ENCODE measurements at regions not wholly inside any gene's neighbourhood (a gene's known extent, or its start where the extent isn't known, plus 50 kb on each side); places are given as distances from the start of the nearest gene placed in this dataset.

- Histone ChIP-seq H4K5ac (ENCODE audit: low read length) (no peak overlapping the region), H3K4ac (ENCODE audit: low read depth, low read length) (peak overlapping the region; percentile 78), H2BK5ac (ENCODE audit: low read length) (peak overlapping the region; percentile 26), H2AK5ac (ENCODE audit: low read length) (peak overlapping the region; percentile 91), H3K36me3 (ENCODE audit: control insufficient read depth, insufficient read depth, low read length) (no peaks in the 10 kb centered on the region), H3K9ac (ENCODE audit: low read length) (peak overlapping the region; percentile 6), H3K4me1 (ENCODE audit: control insufficient read depth, low read depth, low read length) (peaks cover 6% of the 10 kb centered on the region), H3K56ac (ENCODE audit: low read length) (peak overlapping the region; percentile 73), H3K23ac (ENCODE audit: low read length) (no peak overlapping the region), H3K27me3 (ENCODE audit: insufficient read depth, low read length, poor library complexity) (no peaks in the 10 kb centered on the region), H2BK15ac (replicated peaks; ENCODE audit: low read depth) (no peak overlapping the region), H3K4me3 (ENCODE audit: low read length) (no peak overlapping the region), H3K27ac (ENCODE audit: low read depth, low read length) (peak overlapping the region; percentile 39), H3K79me2 (ENCODE audit: control insufficient read depth, insufficient read depth, low read length) (no peaks in the 10 kb centered on the region), H3K79me1 (ENCODE audit: low read length) (no peaks in the 10 kb centered on the region), H3K4me2 (ENCODE audit: low read length) (no peak overlapping the region), H3K18ac (ENCODE audit: low read length) (peak overlapping the region; percentile 90), H2BK120ac (ENCODE audit: low read depth, low read length) (peak overlapping the region; percentile 92), H4K8ac (ENCODE audit: low read depth, low read length) (no peak overlapping the region)
- DNase-seq = peak; percentile 48
Observed at GRCh38 chr11:91730057-91730456, 494.6 kb upstream of the FAT3 start.

DNA sequence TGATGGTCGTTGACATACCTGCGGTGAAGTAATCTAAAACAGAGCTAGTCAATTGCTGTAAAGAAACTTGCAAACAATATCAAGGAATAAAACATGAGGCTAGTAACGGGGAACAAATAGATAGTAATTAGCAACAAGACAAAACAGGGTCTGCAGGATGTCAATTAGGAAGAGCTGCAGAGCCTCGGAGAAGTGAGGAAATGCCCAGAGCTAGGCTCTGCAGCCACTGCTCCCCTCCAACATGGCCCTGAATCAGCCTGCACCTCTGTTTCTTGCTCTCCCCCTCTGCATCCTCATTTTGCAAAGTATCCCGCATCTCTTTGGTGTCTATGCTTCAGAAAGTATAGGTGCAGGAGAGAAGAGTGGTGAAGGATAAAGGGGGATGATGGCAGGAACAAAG lies 507.4 kb upstream of the FAT3 start:
- H3K56ac ChIP-seq (ENCODE audit: low read length) = peak overlapping the region; percentile 20
- no peak overlapping the region for H3K27ac ChIP-seq (ENCODE audit: low read depth, low read length)
- H4K5ac ChIP-seq (ENCODE audit: low read length) = no peak overlapping the region
- no peak overlapping the region for H3K9ac ChIP-seq (ENCODE audit: low read length)
- no peaks in the 10 kb centered on the region for H3K79me1 ChIP-seq (ENCODE audit: low read length)
- H3K18ac ChIP-seq (ENCODE audit: low read length) = no peak overlapping the region
- no peak overlapping the region for H2AK5ac ChIP-seq (ENCODE audit: low read length)
- H3K79me2 ChIP-seq (ENCODE audit: control insufficient read depth, insufficient read depth, low read length) = no peaks in the 10 kb centered on the region
- DNase-seq = peak; percentile 19
- H3K4me3 ChIP-seq (ENCODE audit: low read length) = no peak overlapping the region
- H2BK5ac ChIP-seq (ENCODE audit: low read length) = no peak overlapping the region
- no CpG with 5 or more reads among the region's 5 CpGs for WGBS (ENCODE audit: extremely low coverage, insufficient coverage, low lambda C conversion rate)
- H2BK15ac ChIP-seq (replicated peaks; ENCODE audit: low read depth) = no peak overlapping the region
- H3K27me3 ChIP-seq (ENCODE audit: insufficient read depth, low read length, poor library complexity) = no peaks in the 10 kb centered on the region
- no peak overlapping the region for H2BK120ac ChIP-seq (ENCODE audit: low read depth, low read length)
- H3K4me1 ChIP-seq (ENCODE audit: control insufficient read depth, low read depth, low read length) = no peaks in the 10 kb centered on the region
- no peak overlapping the region for H4K8ac ChIP-seq (ENCODE audit: low read depth, low read length)
- no peak overlapping the region for H3K4me2 ChIP-seq (ENCODE audit: low read length)
- no peaks in the 10 kb centered on the region for H3K36me3 ChIP-seq (ENCODE audit: control insufficient read depth, insufficient read depth, low read length)
- H3K23ac ChIP-seq (ENCODE audit: low read length) = no peak overlapping the region
- H3K4ac ChIP-seq (ENCODE audit: low read depth, low read length) = no peak overlapping the region

GRCh38 chr11:91707652-91708482 lies 516.8 kb upstream of the FAT3 start:
- no peaks in the 10 kb centered on the region for H3K79me2 ChIP-seq (ENCODE audit: control insufficient read depth, insufficient read depth, low read length)
- H3K4me1 ChIP-seq (ENCODE audit: control insufficient read depth, low read depth, low read length) = no peaks in the 10 kb centered on the region
- peak; percentile 5 for DNase-seq
- no peak overlapping the region for H3K23ac ChIP-seq (ENCODE audit: low read length)
- H3K4me2 ChIP-seq (ENCODE audit: low read length) = no peak overlapping the region
- no peak overlapping the region for H3K4me3 ChIP-seq (ENCODE audit: low read length)
- no peak overlapping the region for H2BK15ac ChIP-seq (replicated peaks; ENCODE audit: low read depth)
- no peaks in the 10 kb centered on the region for H3K27me3 ChIP-seq (ENCODE audit: insufficient read depth, low read length, poor library complexity)
- H3K56ac ChIP-seq (ENCODE audit: low read length) = no peak overlapping the region
- H3K36me3 ChIP-seq (ENCODE audit: control insufficient read depth, insufficient read depth, low read length) = no peaks in the 10 kb centered on the region
- no peak overlapping the region for H3K27ac ChIP-seq (ENCODE audit: low read depth, low read length)
- H3K18ac ChIP-seq (ENCODE audit: low read length) = no peak overlapping the region
- no CpG with 5 or more reads among the region's 2 CpGs for WGBS (ENCODE audit: extremely low coverage, insufficient coverage, low lambda C conversion rate)
- H4K5ac ChIP-seq (ENCODE audit: low read length) = no peak overlapping the region
- no peak overlapping the region for H2BK120ac ChIP-seq (ENCODE audit: low read depth, low read length)
- H2AK5ac ChIP-seq (ENCODE audit: low read length) = no peak overlapping the region
- H3K9ac ChIP-seq (ENCODE audit: low read length) = no peak overlapping the region
- H4K8ac ChIP-seq (ENCODE audit: low read depth, low read length) = no peak overlapping the region
- no peak overlapping the region for H3K4ac ChIP-seq (ENCODE audit: low read depth, low read length)
- H2BK5ac ChIP-seq (ENCODE audit: low read length) = no peak overlapping the region
- no peaks in the 10 kb centered on the region for H3K79me1 ChIP-seq (ENCODE audit: low read length)

- Histone ChIP-seq H3K27me3 (ENCODE audit: insufficient read depth, low read length, poor library complexity) (no peaks in the 10 kb centered on the region), H3K4me1 (ENCODE audit: control insufficient read depth, low read depth, low read length) (peaks cover 4% of the 10 kb centered on the region), H2BK15ac (replicated peaks; ENCODE audit: low read depth) (no peak overlapping the region), H3K56ac (ENCODE audit: low read length) (no peak overlapping the region), H2BK120ac (ENCODE audit: low read depth, low read length) (no peak overlapping the region), H3K27ac (ENCODE audit: low read depth, low read length) (no peak overlapping the region), H3K9ac (ENCODE audit: low read length) (no peak overlapping the region), H3K23ac (ENCODE audit: low read length) (no peak overlapping the region), H2BK5ac (ENCODE audit: low read length) (no peak overlapping the region), H3K36me3 (ENCODE audit: control insufficient read depth, insufficient read depth, low read length) (no peaks in the 10 kb centered on the region), H4K5ac (ENCODE audit: low read length) (no peak overlapping the region), H3K18ac (ENCODE audit: low read length) (no peak overlapping the region), H4K8ac (ENCODE audit: low read depth, low read length) (no peak overlapping the region), H3K4me2 (ENCODE audit: low read length) (no peak overlapping the region), H3K4me3 (ENCODE audit: low read length) (no peak overlapping the region), H3K79me1 (ENCODE audit: low read length) (no peaks in the 10 kb centered on the region), H3K79me2 (ENCODE audit: control insufficient read depth, insufficient read depth, low read length) (no peaks in the 10 kb centered on the region), H3K4ac (ENCODE audit: low read depth, low read length) (no peak overlapping the region), H2AK5ac (ENCODE audit: low read length) (no peak overlapping the region)
- no CpG with 5 or more reads among the region's 1 CpG for WGBS (ENCODE audit: extremely low coverage, insufficient coverage, low lambda C conversion rate)
- DNase-seq = no peak
Observed at GRCh38 chr11:91703042-91703441, 521.6 kb upstream of the FAT3 start.

GRCh38 chr11:91700854-91701253 lies 523.8 kb upstream of the FAT3 start:
- Histone ChIP-seq H3K56ac (ENCODE audit: low read length) (peak overlapping the region; percentile 52), H2BK15ac (replicated peaks; ENCODE audit: low read depth) (peak overlapping the region; percentile 11), H2BK5ac (ENCODE audit: low read length) (peak overlapping the region; percentile 64), H4K8ac (ENCODE audit: low read depth, low read length) (no peak overlapping the region), H2BK120ac (ENCODE audit: low read depth, low read length) (no peak overlapping the region), H4K5ac (ENCODE audit: low read length) (no peak overlapping the region), H2AK5ac (ENCODE audit: low read length) (no peak overlapping the region), H3K4me2 (ENCODE audit: low read length) (no peak overlapping the region), H3K4ac (ENCODE audit: low read depth, low read length) (no peak overlapping the region), H3K4me1 (ENCODE audit: control insufficient read depth, low read depth, low read length) (peaks cover 4% of the 10 kb centered on the region), H3K79me2 (ENCODE audit: control insufficient read depth, insufficient read depth, low read length) (no peaks in the 10 kb centered on the region), H3K4me3 (ENCODE audit: low read length) (no peak overlapping the region), H3K27ac (ENCODE audit: low read depth, low read length) (no peak overlapping the region), H3K79me1 (ENCODE audit: low read length) (no peaks in the 10 kb centered on the region), H3K36me3 (ENCODE audit: control insufficient read depth, insufficient read depth, low read length) (no peaks in the 10 kb centered on the region), H3K9ac (ENCODE audit: low read length) (no peak overlapping the region), H3K27me3 (ENCODE audit: insufficient read depth, low read length, poor library complexity) (no peaks in the 10 kb centered on the region), H3K23ac (ENCODE audit: low read length) (no peak overlapping the region), H3K18ac (ENCODE audit: low read length) (no peak overlapping the region)
- DNase-seq = no peak
- no CpG with 5 or more reads among the region's 2 CpGs for WGBS (ENCODE audit: extremely low coverage, insufficient coverage, low lambda C conversion rate)

- DNase-seq = peak; percentile 26
- WGBS (ENCODE audit: extremely low coverage, insufficient coverage, low lambda C conversion rate) = no CpG with 5 or more reads among the region's 2 CpGs
Observed at GRCh38 chr11:91698845-91699244, 525.8 kb upstream of the FAT3 start.

More at GRCh38 chr11:91698845-91699244, 525.8 kb upstream of the FAT3 start:
- H2BK15ac ChIP-seq (replicated peaks; ENCODE audit: low read depth) = no peak overlapping the region
- H3K4me1 ChIP-seq (ENCODE audit: control insufficient read depth, low read depth, low read length) = peaks cover 4% of the 10 kb centered on the region
- no peak overlapping the region for H3K4me3 ChIP-seq (ENCODE audit: low read length)
- H2BK5ac ChIP-seq (ENCODE audit: low read length) = no peak overlapping the region
- no peak overlapping the region for H2BK120ac ChIP-seq (ENCODE audit: low read depth, low read length)
- no peak overlapping the region for H2AK5ac ChIP-seq (ENCODE audit: low read length)
- H3K56ac ChIP-seq (ENCODE audit: low read length) = no peak overlapping the region
- no peak overlapping the region for H4K5ac ChIP-seq (ENCODE audit: low read length)
- H3K36me3 ChIP-seq (ENCODE audit: control insufficient read depth, insufficient read depth, low read length) = no peaks in the 10 kb centered on the region
- H3K79me2 ChIP-seq (ENCODE audit: control insufficient read depth, insufficient read depth, low read length) = no peaks in the 10 kb centered on the region
- no peaks in the 10 kb centered on the region for H3K27me3 ChIP-seq (ENCODE audit: insufficient read depth, low read length, poor library complexity)
- H3K27ac ChIP-seq (ENCODE audit: low read depth, low read length) = no peak overlapping the region
- H3K4ac ChIP-seq (ENCODE audit: low read depth, low read length) = no peak overlapping the region
- H4K8ac ChIP-seq (ENCODE audit: low read depth, low read length) = no peak overlapping the region
- H3K9ac ChIP-seq (ENCODE audit: low read length) = no peak overlapping the region
- no peaks in the 10 kb centered on the region for H3K79me1 ChIP-seq (ENCODE audit: low read length)
- H3K4me2 ChIP-seq (ENCODE audit: low read length) = no peak overlapping the region
- H3K23ac ChIP-seq (ENCODE audit: low read length) = no peak overlapping the region
- no peak overlapping the region for H3K18ac ChIP-seq (ENCODE audit: low read length)

Measured in mesendoderm (in vitro differentiated cells).